Adipocyte (in vitro differentiated cells): ENCODE measurements at regions not wholly inside any gene's neighbourhood (a gene's known extent, or its start where the extent isn't known, plus 50 kb on each side); places are given as distances from the start of the nearest gene placed in this dataset.

Source experiments
- DNase-seq: peaks from one replicate; pipeline ENCODE4 v3.0.0-alpha.2; 2015; ENCODE audit warnings: low read depth
- H3K27me3 ChIP-seq: replicated peaks from 2 replicates; pipeline ENCODE4 v1.7.0; 2013; ENCODE audit warnings: mild to moderate bottlenecking, low read length, moderate library complexity; ENCODE audit not compliant: control insufficient read depth, insufficient read depth
- H3K36me3 ChIP-seq: 2 replicates; pipeline ENCODE4 v1.7.0; 2013; ENCODE audit warnings: low read length, mild to moderate bottlenecking, moderate library complexity; ENCODE audit not compliant: control insufficient read depth, insufficient read depth, severe bottlenecking
- H3K4me1 ChIP-seq: 2 replicates; pipeline ENCODE4 v1.7.0; 2013; ENCODE audit warnings: mild to moderate bottlenecking, low read length, moderate library complexity; ENCODE audit not compliant: control insufficient read depth, insufficient read depth
- H3K4me3 ChIP-seq: 2 replicates; pipeline ENCODE4 v1.7.0; 2013; ENCODE audit warnings: mild to moderate bottlenecking, low read length, moderate library complexity
- H3K9ac ChIP-seq: 2 replicates; pipeline ENCODE4 v1.7.0; 2013; ENCODE audit warnings: mild to moderate bottlenecking, low read length, moderate library complexity
- H3K9me3 ChIP-seq: 2 replicates; pipeline ENCODE4 v1.7.0; 2013; ENCODE audit warnings: mild to moderate bottlenecking, low read length, moderate library complexity; ENCODE audit not compliant: control insufficient read depth

DNA sequence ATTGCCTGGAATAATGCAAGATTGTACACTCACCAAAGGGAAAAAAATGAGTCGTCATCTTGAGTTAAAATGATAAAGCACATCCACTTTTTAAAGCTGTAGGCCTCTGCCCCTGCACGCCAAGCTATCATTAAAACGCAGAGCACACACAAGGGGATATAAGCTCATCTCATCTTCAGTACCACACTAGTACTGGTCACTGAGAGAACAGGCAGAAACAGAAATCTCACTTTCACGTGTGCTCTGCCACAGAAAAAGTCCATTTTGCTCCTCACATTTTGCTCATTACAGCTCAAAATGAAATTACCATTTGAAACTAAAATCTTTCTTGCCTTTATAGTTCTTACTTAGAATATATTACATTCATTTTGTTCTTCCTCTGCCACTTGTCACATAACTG, 99.2 kb upstream of the SLC30A5 start:
- Histone ChIP-seq H3K27me3 (no peaks in the 10 kb centered on the region), H3K9me3 (no peaks in the 10 kb centered on the region), H3K9ac (no peak overlapping the region), H3K36me3 (no peaks in the 10 kb centered on the region), H3K4me3 (no peak overlapping the region), H3K4me1 (no peaks in the 10 kb centered on the region)
- DNase-seq, result peak; percentile 35

DNA sequence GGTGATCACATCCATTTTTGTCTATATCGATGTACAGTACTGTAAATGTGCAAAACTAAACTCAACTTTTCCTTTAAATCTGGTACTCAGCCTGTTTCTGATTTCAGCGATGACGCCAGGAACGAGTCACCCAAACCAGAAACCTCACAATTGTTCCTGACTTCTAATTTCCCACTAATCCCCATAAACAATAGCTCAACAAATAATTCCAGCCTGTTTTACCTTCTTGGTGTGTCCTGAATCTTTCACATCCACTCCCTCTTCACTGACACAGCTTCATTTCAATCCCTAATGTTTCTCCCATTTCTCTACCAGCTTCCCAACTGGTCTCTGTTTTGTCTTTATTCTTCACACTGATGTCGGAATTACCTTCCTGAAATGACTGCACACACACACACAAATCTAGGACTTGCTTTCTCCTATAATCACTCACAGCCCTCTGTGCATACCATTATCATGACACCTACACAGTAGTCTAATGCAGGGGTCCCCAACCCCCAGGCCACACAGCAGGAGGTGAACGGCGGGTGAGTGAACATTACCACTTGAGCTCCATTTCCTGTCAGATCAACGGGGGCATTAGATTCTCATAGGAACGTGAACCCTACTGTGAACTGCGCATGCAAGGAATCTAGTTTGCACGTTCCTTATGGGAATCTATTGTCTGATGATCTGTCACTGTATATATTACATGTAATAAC, 97.8 kb upstream of the SLC30A5 start:
- Histone ChIP-seq H3K9me3 (no peaks in the 10 kb centered on the region), H3K4me3 (no peak overlapping the region), H3K27me3 (no peaks in the 10 kb centered on the region), H3K36me3 (no peaks in the 10 kb centered on the region), H3K4me1 (no peaks in the 10 kb centered on the region), H3K9ac (no peak overlapping the region)
- no peak for DNase-seq

DNA sequence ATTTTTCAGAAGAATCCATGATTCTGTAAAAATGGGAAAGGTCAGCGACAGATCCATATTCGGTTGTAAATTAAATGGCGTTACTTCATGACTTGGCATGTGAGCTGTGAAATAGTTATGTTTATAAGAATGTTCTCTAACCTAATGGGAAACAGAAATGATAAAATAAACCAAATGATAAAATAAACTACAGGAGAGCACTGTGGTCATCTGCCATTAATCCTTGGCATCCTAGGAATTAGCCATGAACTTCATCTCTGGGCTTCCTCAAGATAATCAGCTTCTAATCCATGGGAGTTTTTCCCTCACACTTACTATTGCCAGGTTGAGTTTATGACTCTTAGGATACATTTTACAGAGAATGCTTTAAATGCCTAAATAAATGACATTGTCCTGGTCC, 94.6 kb upstream of the SLC30A5 start:
- no peak for DNase-seq
- Histone ChIP-seq H3K9me3 (no peaks in the 10 kb centered on the region), H3K27me3 (no peaks in the 10 kb centered on the region), H3K9ac (no peak overlapping the region), H3K4me1 (peaks cover under 1% of the 10 kb centered on the region), H3K36me3 (no peaks in the 10 kb centered on the region), H3K4me3 (no peak overlapping the region)

DNA sequence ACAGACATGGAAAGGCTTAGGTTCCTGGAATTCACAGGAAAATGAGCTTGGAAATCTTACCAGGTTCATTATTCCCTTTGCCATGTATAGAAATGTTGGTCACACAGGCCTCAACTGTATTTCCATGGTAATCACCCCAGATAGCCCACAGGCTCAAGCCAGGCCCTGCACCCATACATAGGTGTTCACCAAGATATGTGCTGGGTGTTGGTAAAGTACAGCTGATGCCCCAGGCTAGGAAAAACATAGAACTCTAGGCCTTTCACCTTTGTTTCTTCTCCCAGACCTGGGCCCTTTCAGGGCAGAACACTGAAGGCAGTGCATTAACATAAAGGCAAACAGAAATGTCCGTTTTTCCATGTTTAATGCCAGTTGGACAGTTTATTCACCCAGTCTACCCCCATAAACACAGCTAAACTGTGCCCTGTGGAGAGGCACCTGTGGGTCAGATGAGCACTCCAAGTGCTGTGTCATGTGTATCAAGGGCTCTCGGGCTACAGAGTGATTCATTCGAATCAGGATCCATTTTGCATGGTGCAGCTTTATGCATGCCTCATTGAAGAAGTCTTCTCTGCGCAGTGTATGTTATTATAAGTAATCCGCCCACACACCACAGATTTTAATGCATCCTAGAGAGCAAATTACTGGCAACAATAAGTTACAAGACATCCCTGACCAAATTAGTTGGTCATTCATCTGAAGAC, 93.4 kb upstream of the SLC30A5 start:
- no peaks in the 10 kb centered on the region for H3K36me3 ChIP-seq
- no peaks in the 10 kb centered on the region for H3K9me3 ChIP-seq
- DNase-seq, result no peak
- no peak overlapping the region for H3K9ac ChIP-seq
- H3K27me3 ChIP-seq, result no peaks in the 10 kb centered on the region
- peaks cover 4% of the 10 kb centered on the region for H3K4me1 ChIP-seq
- no peak overlapping the region for H3K4me3 ChIP-seq

DNA sequence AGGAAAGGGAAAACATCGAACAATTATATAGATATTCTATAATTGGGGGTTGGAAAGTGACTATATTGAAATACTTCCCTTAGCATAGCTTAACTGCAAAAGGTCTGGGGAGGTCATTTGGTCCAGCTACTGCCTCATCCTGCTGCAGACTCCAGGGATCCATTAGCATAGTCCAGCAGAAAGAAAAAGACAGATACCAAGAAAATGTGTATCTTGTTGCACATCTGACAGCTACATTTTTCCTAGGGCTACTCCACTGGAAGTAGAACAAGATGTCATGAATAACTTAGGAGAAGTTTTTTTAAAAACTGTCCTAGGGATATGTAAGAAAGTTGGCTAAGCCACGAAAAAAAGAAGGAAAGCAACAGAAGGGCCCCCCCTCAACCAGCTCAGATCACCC, 92.9 kb upstream of the SLC30A5 start:
- no peaks in the 10 kb centered on the region for H3K36me3 ChIP-seq
- H3K9me3 ChIP-seq, result no peaks in the 10 kb centered on the region
- no peak overlapping the region for H3K4me3 ChIP-seq
- H3K9ac ChIP-seq, result no peak overlapping the region
- no peaks in the 10 kb centered on the region for H3K27me3 ChIP-seq
- H3K4me1 ChIP-seq, result peaks cover 4% of the 10 kb centered on the region
- no peak for DNase-seq

DNA sequence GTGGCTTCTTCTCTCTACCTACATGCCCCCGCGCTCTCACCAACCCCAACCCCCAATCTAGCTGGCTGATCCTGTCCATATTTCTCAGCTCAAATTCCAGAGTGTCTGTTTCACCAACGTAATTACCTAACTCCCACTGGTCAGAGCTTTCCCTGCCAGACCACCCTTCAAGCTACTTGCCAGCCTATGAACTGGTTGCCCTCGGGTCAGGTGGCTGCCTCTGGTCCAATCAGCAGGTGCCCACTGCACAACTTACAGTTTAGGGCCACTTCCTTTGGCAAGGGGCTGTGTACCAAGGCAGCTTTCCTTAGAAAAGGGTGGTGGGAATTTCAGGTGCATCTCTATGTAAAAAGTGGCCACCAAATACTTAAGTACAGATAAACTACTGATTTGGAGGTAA, 92.2 kb upstream of the SLC30A5 start:
- Histone ChIP-seq H3K36me3 (no peaks in the 10 kb centered on the region), H3K9ac (no peak overlapping the region)
- no peak for DNase-seq

DNA sequence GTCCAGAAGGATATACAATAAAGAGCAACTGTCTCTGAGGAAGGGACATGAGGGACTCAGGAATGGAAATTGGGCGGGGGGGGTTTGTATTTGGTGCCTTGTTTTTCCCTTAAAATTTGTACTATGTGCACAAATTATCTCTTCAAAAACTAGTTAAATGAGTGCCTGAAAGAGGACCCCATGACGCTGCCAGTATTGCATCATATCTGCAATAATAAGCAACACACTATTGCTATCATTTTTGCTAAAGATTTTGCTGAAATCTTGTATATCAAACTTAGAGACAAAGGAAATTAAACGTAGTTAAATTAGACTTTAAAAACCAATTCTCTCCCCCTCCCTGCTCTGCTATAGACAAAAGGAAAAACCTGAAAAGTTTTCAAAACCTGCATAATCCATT, 89.7 kb upstream of the SLC30A5 start:
- H3K9me3 ChIP-seq, result no peaks in the 10 kb centered on the region
- no peaks in the 10 kb centered on the region for H3K27me3 ChIP-seq
- H3K4me3 ChIP-seq, result no peak overlapping the region
- H3K9ac ChIP-seq, result no peak overlapping the region
- no peak for DNase-seq
- H3K36me3 ChIP-seq, result no peaks in the 10 kb centered on the region
- H3K4me1 ChIP-seq, result peaks cover 4% of the 10 kb centered on the region

More for the DNA sequence above, 92.2 kb upstream of the SLC30A5 start:
- H3K4me3 ChIP-seq, result no peak overlapping the region
- no peaks in the 10 kb centered on the region for H3K9me3 ChIP-seq
- peaks cover 4% of the 10 kb centered on the region for H3K4me1 ChIP-seq
- H3K27me3 ChIP-seq, result no peaks in the 10 kb centered on the region

DNA sequence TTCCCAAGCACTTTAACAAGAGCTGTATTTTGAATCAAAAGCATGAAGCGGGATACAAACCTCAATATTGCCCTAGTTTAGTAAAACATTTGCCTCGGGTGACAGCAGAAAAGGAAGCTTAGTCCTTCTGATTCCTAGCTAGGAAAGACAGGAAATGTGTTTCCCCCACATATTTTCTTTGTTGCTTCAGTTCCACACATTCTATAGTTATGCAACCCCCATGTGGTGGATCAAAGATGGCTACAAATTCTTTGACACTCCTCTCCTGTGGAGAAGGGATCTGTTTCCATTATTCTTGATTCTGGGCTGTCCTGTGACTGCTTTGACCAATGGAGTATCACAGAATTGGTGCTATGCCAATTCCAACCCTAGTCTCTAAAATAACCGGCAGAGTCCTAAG, 89.1 kb upstream of the SLC30A5 start:
- Histone ChIP-seq H3K27me3 (no peaks in the 10 kb centered on the region), H3K9me3 (no peaks in the 10 kb centered on the region), H3K4me3 (no peak overlapping the region)

DNA sequence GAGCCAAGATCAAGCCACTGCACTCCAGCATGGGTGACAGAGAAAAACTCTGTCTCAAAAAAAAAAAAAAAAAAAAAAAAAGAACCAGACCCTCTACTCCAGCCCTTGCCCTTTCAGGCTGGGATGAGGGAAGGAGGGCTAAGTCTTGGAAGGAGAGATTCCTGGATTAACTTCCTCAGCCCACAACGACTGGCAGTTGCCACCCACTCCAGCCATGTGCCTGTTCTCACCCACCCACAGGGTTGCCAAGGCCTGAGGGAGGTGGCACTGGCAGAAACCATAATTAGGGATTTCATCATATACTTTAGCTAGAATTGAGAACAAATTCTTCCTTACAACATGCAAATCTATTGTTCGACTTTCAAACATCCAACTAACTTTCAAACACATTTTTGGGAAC, 87.8 kb upstream of the SLC30A5 start:
- Histone ChIP-seq H3K9me3 (no peaks in the 10 kb centered on the region), H3K4me1 (peaks cover 4% of the 10 kb centered on the region), H3K4me3 (no peak overlapping the region), H3K9ac (no peak overlapping the region), H3K27me3 (no peaks in the 10 kb centered on the region), H3K36me3 (no peaks in the 10 kb centered on the region)
- DNase-seq, result no peak

More for the DNA sequence above, 89.1 kb upstream of the SLC30A5 start:
- H3K4me1 ChIP-seq, result peaks cover 4% of the 10 kb centered on the region
- no peak for DNase-seq
- no peaks in the 10 kb centered on the region for H3K36me3 ChIP-seq
- no peak overlapping the region for H3K9ac ChIP-seq

DNA sequence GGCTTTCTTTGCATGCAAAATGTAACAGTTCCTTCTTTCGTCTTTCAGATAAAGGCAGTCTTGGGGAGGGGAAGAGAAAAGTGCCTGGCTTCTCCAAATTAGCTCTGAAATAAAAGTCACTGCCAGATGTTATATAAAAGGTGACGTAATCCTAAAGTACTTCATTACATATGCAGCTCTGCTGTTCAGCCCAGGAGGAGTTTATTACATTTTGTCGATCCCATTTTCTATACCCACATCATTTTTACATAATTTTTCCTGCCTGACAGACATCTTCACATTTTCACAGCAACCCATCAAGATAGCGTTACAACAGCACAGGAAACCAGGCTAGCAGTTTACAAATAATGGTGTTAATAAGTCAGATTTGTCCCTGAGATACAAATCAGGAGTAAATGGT, 86.7 kb upstream of the SLC30A5 start:
- Histone ChIP-seq H3K4me1 (peaks cover 4% of the 10 kb centered on the region), H3K4me3 (no peak overlapping the region), H3K36me3 (no peaks in the 10 kb centered on the region), H3K9me3 (no peaks in the 10 kb centered on the region), H3K9ac (no peak overlapping the region), H3K27me3 (no peaks in the 10 kb centered on the region)
- peak; percentile 51 for DNase-seq

DNA sequence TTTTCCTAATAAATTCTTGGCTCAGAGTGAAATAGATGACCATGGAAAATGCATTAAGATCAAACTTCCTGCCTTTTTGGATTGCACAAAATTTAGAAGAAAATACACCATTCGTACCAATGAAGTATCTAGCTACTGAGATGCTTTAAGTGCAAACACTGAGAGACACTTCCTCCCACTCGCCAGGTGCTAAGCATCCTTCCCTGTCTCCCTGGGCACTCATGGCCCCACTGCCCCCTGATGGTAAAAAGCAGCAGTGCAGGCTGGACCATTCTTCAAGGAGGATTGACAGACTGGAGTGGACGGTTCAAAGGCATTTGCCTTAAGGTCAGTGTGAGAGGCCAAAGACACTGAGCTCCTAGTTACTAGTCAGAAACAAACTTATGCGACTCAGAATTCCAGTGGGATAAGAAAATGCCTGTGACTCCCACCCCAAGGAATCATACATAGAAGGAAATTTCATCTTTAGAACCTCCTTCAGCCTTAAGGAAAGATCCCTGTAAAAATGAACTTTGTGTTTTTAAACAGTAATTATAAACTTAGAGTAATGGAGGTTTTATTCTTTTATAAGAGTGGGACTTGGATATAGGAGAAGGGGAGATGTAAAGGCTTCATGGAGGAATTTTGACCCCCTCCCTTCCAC, 86.0 kb upstream of the SLC30A5 start:
- H3K4me1 ChIP-seq, result peaks cover 4% of the 10 kb centered on the region
- H3K9ac ChIP-seq, result no peak overlapping the region

More for the DNA sequence above, 86.0 kb upstream of the SLC30A5 start:
- Histone ChIP-seq H3K27me3 (no peaks in the 10 kb centered on the region), H3K4me3 (no peak overlapping the region), H3K36me3 (no peaks in the 10 kb centered on the region), H3K9me3 (no peaks in the 10 kb centered on the region)
- DNase-seq, result peak; percentile 72
